Activated CD8-positive, alpha-beta memory T cell treated with anti-CD3 and anti-CD28 coated beads for 36 hours (primary cell): ENCODE measurements at regions not wholly inside any gene's neighbourhood (a gene's known extent, or its start where the extent isn't known, plus 50 kb on each side); places are given as distances from the start of the nearest gene placed in this dataset.
"Not testable (repeated sequence)": the region's sequence is repeated elsewhere in the genome, so short reads cannot be mapped to it uniquely, and the experiment has no call there.

Experiments
- CTCF ChIA-PET: fragments of 350-600 bp; sonication (Branson Sonifier 250); formaldehyde crosslinking; loops from one replicate; lab custom pipeline; 2021; ENCODE audit warnings: antibody characterized with exemption; lab: Charles Lee
- POLR2A ChIA-PET: fragments of 350-600 bp; sonication (Branson Sonifier 250); formaldehyde crosslinking; loops from one replicate; lab custom pipeline; 2021; ENCODE audit warnings: antibody characterized with exemption; lab: Charles Lee

DNA sequence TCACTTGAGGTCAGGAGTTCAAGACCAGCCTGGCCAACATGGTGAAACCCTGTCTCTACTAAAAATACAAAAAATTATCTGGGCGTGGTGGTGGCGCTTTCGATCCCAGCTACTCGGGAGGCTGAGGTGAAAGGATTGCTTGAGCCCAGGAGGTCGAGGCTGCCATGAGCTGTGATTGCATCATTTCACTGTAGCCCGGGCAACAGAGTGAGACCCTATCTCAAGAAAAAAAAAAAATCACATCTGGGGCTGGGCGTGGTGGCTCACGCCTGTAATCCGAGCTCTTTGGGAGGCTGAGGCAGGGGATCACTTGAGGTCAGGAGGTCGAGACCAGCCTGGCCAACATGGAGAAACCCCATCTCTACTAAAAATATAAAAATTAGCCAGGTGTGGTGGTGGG lies 187.8 kb downstream of the FAM43A start:
- POLR2A ChIA-PET, CTCF ChIA-PET: not testable (repeated sequence)

DNA sequence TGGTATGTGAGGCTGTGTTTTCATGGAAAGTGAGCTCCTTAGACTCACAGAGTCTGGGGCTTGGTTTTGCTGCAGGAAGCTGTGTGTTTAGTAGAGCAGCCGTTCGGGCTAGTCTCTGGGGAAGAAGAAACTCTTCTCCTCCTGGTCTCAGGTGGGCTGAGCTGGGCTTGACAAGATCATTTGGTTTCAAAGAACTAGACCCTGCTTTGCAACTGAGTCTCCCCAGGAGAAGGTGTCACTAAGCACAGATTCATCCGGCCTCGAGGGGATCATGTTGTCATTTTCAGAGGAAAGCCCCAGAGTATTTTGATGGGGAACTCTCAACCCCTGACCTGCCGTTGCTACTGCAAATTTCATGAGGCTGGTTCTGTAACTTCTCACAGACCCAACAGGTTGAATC lies 188.5 kb downstream of the FAM43A start:
- CTCF ChIA-PET: no interaction called here
- POLR2A ChIA-PET: no interaction called here

DNA sequence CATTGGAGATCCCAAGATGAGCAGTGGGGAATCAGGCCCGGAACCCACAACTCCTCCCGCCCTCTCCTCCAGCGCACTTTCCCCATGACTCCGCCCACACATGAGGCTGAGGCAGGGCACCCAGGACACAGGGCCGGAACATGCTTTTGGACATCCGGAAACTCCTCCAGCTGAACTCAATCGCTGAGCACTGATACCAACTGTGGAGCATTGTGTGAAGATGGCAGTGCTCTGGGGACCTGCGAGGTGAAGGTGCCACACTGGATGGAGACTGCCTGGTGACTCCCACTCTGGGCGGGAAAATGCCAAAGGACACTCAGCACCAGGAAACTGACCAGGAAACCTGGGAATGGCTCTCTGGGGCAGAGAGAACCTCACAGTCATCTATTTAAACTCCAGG lies 189.1 kb downstream of the FAM43A start:
- ChIA-PET POLR2A (no interaction called here), CTCF (no interaction called here)

DNA sequence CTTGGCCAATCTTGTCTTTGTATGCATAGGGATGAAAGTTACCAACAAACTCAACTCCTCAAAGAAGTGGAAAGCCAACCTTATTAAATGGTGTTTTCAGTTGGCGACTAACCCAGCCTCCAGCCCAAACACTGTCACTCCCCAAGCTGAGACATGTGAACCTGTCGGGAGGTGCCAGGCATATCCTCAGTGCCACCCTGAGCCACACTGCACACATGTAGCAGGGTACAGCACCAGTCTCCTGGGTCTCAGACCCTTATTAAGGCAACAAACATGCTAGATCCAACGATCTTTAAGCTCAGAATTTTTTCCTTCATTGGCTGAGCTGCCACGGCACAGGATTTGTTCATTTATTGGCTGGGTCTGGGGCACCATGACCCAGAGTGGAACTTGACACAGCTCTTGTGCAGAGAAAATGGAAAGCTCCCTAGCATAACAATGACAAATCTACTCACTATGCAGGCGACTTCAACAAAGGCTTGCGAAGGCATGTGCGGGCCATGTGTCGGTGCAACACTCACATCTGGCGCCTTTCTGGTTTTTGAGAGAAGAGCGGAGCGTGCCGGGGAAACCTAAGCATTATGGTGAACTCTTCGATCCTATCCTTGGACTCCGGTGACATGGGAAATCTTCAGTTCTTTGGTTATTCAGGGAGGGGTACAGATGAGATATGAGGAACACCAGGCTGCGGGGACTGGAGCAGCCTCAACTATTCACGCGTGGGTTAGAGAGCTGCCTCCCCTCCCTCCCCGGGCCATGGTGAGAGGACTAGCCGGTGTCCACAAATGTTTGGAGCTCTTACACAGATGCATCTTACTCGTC lies 190.1 kb downstream of the FAM43A start:
- POLR2A ChIA-PET: no interaction called here
- CTCF ChIA-PET: no interaction called here

DNA sequence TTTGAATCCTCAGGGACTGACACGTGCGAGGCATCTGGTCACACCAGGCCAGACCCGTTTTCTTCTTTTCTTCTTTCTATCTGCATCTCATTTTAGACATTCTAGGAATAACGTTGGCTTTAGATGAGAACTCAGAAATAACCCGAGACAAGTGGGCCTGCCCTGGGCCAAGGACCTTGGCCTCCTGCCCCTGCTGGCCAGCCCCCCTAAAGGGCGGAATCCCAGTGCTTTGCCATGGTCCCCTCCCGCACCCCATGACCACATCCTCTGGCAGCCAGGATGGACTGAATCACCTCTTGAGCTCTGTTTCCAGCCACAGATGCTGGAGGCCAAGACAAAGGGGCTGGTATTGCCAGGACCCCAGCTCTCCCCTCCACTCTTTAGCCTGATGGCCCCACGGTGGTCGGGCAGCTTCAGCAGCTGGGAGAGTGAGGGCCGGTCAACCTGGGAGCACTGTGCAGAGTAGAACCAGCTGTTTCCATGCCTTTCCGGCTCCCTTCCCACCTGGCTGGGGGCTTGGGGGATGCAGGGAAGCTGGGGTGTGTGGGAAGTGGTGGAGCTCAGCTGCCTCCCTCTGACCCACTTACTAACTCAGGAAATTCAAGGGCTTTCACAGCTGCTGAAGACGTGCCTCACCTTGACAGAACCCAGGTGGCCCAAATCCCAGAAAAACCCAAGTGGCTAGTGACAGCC lies 190.9 kb downstream of the FAM43A start:
- ChIA-PET POLR2A (no interaction called here), CTCF (no interaction called here)

DNA sequence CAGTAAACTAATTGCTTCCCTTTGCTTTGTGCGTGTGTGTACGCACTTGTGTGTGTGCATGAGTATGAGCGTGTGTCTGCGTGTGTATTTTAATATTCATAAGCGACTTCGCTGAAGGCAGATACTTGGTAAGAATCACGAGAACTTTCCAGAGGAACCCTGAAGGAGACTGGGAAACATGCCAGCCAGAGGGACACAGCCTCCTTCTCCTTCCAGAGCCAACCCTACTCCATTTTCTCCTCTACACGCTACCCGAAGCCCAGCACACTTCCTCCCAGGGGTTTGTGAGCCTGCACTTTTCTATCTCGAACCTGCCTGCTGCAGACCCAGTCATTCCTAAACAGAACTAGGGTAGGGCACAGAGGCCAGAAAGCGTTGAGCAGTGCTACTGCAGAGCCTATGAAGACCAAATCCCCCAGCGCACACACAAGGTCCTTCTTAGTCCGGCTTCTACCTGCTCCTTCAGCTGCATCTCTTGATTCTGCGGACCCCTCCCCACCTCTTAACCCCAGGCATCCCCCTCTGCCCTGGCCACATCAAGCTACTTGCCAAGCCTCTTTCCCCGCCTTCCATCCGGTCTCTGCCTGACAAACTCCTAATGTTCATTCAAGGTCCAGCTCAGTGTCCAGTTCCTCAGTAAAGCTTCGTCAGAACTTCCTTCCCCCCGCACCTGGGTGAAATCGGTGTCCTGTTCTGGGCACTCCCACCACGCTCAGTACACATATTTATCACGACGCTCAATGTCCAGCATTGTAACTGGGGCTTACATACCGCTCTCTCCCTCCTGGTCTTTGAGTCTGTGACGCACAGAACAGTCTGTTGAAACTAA lies 191.8 kb downstream of the FAM43A start:
- ChIA-PET CTCF (no interaction called here), POLR2A (no interaction called here)

DNA sequence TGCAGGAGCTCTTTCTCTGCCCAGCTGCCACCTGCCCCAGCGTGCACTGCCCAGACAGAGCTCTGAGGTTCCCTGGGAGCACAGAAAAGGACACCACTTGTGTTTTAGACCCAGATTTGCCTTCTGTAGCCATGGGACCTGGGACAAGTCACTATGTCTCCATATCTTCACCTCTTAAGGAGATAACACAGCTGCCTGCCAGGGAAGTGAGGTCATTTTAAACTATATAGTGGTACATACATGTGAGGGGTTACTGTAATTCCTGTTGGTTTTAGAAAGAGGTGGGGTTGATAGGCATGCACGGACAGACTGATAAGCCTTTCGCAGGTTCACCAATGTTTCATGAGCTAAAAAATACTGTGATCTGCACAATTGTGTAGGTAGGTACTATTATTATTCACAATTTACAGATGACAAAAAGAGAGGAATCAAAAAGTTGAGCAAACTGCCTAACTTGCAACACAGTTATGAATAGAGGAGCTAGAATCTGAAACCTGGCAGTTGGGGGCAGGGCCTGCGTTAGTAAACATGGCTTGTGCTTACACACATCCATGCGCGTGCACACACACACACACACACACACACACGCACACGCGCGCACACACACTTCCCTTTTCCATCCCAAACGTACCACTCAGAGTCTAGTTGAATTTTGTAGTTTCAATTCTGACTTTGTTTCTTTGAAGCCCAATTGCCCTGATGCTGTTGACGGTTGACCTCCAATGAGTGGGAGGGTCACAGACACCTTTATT lies 193.6 kb downstream of the FAM43A start:
- ChIA-PET CTCF (no interaction called here), POLR2A (no interaction called here)

DNA sequence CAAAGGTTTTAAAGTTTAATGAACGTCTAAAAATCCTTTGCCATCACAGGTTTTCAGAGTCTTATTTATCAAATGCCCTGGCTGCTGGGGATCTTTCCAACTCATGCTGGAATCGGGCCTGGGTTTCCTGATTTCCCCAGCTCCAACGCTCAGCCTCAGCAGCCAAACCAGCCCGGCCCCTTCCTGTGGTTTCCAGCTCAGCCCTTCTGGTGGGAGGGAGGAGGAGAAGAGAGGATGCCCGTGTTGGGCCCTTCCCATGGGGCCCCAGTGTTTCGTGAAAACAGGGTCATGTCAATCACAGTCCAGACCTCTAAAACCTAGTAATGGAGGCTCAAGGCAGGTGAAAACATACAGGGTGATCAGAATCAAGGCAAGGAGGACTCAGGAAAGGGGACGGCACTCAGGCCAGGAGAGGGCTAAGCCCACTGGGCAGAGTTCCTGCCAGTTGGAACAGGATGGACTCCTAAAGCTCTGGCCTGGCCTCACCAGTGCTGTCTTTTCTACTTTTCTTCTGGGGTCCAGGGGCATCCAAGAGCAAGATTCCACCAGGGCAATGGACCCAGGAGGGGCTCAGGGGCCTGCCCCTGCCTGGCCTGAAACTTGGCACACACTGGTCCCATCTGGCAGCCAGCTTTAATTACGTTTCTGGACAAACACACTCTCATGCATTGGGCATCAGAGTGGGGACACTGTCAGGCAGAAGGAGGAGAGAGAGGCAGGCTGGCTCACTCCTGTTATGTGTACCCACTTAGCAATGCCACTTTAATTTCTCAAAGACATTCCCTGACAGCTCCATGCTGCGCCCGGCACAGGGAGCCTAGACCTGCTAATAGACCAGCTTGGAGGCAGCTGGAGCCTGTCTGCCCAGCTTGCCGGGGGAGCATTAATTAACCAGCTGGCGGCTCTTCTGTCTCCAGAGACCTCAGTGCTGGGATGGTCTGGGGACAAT lies 194.6 kb downstream of the FAM43A start:
- ChIA-PET CTCF (no interaction called here), POLR2A (no interaction called here)

DNA sequence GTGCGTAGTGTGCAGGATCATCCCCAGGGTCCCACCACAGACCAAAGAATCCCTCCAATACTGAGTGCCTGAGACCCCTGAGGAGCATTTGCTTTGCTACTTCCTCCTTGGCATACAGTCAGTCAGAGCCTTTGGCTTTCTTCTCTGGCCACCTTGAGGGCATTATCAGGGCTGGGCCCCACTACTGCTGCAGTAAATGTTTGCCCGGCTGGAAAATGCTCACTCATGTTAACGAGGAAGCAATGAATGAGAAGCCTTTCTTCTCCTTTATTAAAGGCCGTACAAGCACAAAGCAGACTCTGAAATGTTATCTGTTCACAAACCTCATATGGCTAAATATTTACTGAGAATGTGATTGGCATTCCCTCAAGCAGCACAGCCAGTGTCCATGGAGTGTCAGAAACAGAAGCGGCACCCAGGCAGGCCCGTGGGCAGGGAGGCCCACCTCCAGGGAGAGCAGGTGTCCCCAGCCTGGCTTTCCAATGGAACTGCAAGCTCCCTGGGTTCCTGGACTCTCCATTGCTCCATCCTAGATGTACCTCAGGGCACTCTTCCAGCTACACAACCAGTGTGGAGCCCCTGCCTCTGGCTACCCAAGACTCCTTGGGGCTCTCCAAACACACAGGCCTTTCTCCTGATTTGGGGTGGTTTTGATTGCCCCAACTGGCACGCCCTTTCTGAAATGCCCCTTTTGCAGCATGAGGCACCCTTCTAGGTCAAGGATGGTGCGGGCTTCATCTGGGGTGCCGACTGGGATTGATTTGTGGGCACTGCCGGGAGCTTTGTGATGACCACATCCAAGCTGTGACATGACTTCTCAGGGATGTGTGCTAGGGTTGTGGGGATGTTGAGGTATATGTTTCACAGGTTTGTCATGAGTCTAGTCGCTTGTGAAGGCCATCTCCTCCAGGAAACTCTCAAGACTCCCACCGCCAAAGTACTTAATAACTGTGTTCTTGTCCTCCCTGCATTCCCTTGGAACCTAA lies 195.6 kb downstream of the FAM43A start:
- CTCF ChIA-PET: no interaction called here

DNA sequence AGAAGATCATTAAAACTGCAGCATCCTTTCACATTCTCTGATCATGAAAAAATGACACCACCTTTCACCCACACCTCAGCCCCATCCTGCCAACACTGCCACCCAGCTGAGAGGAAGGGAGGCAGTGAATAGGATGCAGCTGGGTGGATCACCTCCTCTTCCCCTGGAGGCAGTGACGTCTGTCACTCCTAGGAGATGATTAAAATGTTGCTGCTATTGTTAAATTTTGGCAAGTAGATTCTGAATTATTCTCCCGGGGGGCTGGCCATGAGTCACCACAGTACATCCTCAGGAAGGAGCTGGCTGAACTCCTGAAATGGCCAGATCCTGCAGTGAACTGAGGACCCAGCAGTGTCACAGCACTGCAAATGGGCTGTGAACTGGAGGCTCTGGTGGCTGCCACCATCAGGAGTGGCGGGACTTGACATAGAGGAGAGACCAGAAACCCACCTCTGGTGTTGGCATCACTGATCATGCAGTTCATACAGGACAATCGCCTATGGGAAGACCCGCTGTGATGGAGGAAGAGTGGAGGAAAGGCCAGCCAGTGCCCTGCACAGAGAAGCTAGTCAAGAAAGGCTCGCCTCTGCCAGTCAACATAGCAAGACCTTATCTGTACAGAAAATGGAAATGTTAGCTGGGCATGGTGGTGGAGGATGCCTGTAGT lies 199.1 kb downstream of the FAM43A start:
- POLR2A ChIA-PET: no interaction called here
- CTCF ChIA-PET: no interaction called here

More for the DNA sequence above, 195.6 kb downstream of the FAM43A start:
- POLR2A ChIA-PET: no interaction called here

DNA sequence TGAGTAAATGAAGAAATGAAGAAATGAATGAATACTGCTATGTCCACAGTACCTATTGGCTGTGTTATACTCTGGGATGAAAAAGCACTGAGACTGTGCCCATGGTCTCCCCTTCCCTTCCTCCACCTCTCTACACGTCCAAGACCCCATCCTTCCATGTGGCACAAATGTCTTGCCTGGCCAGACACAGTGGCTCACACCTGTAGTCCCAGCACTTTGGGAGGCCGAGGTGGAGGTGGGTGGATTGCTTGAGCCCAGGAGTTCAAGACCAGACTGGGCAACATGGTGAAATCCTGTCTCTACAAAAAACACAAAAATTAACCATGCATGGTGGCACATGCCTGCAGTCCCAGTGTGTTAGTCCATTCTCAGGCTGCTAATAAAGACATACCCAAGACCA lies 200.1 kb downstream of the FAM43A start:
- ChIA-PET POLR2A (no interaction called here), CTCF (no interaction called here)

DNA sequence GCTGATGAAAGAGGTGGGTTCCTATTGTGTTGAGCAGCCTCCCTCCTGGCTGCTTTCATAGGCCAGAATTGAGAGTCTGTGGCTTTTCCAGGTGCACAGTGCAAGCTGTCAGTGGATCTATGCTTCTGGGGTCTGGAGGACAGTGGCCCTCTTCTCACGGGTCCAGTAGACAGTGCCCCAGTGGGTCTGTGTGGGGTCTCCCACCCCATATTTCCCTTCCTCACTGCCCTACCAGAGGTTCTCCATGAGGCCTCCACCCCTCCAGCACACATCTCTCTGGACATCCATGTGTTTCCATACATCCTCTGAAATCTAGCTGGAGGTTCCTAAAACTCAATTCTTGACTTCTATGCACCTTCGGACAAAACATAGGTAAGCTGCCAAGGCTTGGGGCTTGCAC lies 201.2 kb downstream of the FAM43A start:
- CTCF ChIA-PET: no interaction called here

DNA sequence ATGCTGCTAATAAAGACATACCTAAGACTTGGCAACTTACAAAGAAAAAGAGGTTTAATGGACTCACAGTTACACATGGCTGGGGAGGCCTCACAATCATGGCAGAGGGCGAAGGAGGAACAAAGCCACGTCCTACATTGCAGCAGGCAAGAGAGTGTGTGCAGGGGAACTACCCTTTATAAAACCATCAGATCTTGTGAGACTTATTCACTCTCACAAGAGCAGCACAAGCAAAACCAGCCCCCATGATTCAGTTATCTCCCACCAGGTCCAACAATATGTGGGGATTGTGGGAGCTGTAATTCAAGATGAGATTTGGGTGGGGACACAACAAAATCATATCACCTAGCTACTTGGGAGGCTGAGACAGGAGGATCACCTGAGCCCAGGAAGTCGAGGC lies 202.4 kb downstream of the FAM43A start:
- CTCF ChIA-PET, POLR2A ChIA-PET: not testable (repeated sequence)

More for the DNA sequence above, 201.2 kb downstream of the FAM43A start:
- POLR2A ChIA-PET: no interaction called here

DNA sequence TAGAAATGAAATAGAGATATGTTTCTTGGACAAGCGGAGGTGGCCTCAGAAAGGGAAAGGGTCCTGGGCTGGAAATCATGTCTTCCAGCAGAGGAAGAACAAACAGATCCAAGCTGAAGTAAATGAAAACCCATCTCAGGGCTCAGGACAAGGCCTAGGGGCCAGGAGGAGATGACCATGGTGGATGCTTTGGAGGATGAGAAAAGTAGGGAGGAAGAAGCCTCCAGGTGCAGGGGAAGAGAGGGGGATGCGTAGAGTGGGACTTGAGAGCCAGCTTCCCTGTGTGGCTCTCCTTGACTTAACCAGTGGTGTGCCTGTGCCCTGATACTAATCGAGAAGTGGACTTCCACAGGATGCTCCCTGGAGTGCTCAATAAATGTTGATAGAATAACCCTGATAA lies 203.2 kb downstream of the FAM43A start:
- POLR2A ChIA-PET: no interaction called here
- CTCF ChIA-PET: no interaction called here

DNA sequence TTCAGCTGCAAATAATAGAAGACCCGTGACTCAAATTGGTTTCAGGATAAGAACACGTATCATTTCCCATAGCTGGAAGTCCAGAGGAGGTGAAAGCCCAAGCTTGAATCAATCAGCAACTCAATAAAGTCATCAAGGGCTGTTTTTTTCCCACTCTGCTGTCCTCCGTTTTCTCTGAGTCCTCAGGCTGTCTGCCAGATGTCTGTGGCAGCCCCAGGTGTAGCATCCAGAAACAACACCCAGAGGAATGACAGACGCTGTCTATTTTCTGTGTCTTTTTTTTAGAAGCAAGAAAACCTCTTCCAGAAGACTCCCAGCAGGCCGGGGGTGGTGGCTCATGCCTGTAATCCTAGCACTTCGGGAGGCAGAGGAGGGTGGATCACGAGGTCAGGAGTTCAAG lies 204.4 kb downstream of the FAM43A start:
- ChIA-PET POLR2A (no interaction called here), CTCF (interaction anchor here (0.7 to 1.6 kb wide), 2 partner anchors 14 to 170 kb away, joined by 3 read pairs; no protein-coding TSS in a partner anchor)

DNA sequence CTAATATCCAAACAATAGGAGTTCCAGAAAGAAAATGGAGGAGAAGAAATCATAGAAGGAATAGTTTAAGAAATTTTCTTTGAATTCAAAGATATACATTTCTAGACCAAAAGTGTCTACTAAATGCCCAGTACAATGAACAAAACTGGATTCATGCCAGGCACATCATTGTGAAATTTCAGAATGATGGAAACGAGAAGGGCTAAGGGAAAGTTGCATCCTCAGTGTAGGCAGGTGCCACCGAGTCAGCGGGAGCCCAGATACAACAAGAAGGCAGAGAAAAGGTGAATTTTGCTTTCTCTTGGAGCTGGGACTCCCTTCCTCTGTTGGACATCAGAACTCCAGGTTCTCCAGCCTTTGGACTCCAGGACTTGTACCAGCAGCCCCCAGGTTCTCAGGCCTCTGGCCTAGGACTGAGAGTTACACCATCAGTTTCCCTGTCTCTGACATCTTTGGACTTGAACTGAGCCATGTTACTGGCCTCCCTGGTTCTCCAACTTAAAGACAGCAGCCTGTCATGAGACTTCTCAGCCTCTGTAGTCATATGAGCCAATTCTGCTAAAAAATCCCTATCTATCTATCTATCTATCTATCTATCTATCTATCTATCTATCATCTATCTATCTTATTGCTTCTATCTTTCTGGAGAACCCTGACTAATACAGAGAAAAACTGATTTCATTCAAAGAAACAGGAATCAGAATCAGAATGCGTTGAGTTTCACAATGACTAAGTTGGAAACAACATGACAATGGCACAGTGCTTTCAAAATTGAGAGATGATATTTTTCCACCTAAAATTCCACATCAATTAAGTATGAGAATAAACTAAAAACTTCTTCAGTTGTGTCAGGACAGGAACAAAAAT lies 207.7 kb downstream of the FAM43A start:
- CTCF ChIA-PET: no interaction called here
- POLR2A ChIA-PET: no interaction called here
